SKM-1 treated with dmso at 0.1 percent for 144 hours (cell line): ENCODE measurements at regions not wholly inside any gene's neighbourhood (a gene's known extent, or its start where the extent isn't known, plus 50 kb on each side); places are given as distances from the start of the nearest gene placed in this dataset.

Experiments
- DNase-seq: peaks from one replicate; lab custom pipeline; 2025; ENCODE audit not compliant: unreplicated experiment; lab: John Stamatoyannopoulos, UW

DNA sequence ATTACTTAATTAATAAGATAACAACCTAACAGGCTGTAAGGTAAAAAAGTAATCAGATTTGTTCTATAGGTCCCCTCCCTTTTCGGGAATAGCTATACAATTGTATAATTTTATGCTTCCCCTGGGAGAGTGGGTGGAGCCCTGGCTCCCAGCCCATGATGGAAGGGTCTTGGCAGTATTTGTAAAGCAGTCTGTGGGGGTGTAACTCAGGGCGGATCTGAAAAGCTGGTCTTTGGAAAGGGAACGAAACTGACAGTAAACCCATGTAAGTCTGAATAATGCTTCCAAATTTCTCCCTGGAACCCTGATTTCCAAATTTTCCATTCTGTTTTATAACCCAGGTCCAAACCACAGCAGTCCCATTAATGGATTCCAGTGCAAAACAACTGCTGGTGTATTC, 110.4 kb downstream of the DAD1 start:
- no peak for DNase-seq

DNA sequence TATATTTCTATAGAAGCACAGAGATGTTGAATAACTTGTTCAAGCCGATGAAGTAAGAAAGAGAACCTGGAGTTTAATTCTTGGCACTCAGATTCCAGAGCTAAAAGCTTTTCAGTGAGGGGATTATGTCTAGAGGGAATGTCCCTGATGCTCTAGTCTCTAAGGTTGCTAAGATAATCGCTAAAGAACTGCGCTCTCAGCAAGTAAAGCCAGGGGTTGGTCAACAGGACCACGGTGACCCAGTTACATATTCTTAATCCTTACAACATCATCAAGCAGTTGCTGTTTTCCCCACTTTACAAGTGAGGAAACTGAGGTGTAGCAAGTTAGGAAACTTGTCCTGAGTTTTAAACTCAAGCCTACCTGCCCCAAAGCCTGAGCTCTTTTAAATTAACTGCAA, 110.8 kb downstream of the DAD1 start:
- DNase-seq = no peak

GRCh38 chr14:22477569-22478194, 111.3 kb downstream of the DAD1 start:
- DNase-seq = no peak

GRCh38 chr14:22476887-22477286, 112.1 kb downstream of the DAD1 start:
- DNase-seq = no peak

GRCh38 chr14:22476005-22476751, 112.8 kb downstream of the DAD1 start:
- no peak for DNase-seq

DNA sequence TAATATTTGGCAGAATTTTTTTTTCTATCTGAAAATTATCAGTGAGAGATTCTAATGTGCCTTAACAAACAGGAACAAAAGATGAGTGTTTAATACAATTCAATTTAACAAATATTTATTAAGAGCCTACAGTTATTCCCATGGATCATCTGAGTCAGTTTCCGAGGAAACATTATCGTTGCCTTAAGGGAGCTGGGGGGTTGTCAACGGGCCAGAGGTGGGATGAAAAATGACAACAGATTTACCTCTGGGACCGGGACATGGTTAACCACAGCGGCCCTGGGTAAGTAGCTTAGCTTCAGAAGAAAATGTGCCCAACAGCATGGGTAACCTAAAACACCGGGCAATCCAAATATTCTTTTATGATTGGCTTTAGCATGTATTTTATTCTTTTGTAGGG, 113.6 kb downstream of the DAD1 start:
- DNase-seq = no peak

DNA sequence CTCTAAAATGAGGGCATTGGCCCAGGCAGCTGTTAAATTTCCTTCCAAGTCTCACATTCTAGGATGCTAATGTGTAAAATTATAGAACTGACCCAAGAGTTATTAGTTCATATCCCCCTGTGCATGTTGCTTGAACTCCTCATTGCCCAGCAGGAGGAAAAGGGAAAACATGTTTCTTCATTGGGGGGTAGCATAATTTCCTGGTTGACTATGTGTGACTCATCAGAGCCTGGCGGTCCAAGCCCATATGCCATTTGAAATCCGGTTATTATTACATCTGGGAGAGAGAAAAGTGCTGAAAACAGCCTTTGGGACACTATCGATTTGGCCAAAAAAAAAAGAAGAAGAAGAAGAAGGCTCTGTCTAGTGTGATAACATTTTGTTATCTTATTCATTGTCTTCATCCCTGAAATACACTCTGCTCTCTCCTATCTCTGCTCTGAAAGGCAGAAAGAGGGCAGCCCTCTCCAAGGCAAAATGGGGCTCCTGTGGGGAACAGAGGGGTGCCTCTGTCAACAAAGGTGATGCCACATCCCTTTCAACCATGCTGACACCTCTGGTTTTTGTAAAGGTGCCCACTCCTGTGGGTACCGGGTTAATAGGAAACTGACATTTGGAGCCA, 114.2 kb downstream of the DAD1 start:
- no peak for DNase-seq

- peak; percentile 16 for DNase-seq
Observed at GRCh38 chr14:22472935-22473854, 115.8 kb downstream of the DAD1 start.

DNA sequence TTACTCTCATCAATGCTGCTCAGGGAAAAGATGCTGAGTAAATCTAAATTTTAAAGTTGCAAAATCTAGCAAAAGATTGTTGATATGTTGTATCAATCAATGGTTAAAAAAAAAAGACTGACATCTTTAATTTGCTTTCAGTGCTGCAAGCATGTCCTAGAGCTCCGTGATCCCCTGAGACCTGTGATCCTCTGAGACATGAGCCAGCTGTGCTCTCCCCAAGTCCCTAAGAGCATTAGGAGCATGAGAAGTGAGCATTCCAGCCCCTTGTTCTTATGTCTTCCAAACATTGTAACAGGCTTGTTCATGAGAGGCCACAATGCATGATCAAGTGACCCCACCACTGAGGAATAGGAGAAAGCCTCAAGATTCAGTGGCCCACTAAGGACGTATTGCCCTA, 116.6 kb downstream of the DAD1 start:
- no peak for DNase-seq

DNA sequence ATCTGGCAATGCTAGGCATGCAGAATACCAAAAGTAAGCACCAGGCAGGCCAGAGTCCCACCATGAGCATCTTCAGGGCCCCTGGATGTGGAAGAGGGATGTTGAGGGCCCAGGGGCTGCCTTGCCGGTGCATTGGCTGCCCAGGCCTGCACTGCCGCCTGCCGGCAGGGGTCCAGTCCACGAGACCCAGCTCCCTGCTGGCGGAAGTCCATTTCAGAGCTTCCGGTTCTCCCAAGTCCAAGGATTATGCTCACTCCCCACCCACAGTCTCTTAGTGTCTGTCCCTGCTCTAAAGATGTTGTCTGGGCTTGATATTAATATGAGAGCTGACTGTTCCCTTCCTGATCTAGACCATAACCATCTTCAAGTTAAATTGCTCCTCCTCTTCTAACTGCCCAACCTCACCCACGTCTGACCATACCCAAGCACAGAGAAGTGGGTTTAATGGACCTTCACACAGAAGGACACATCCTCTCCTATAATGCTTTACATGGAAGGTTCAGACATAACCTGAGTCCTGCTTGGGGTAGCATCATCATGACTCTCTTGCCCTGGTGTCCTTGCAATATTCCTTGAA, 117.4 kb downstream of the DAD1 start:
- DNase-seq = no peak

DNA sequence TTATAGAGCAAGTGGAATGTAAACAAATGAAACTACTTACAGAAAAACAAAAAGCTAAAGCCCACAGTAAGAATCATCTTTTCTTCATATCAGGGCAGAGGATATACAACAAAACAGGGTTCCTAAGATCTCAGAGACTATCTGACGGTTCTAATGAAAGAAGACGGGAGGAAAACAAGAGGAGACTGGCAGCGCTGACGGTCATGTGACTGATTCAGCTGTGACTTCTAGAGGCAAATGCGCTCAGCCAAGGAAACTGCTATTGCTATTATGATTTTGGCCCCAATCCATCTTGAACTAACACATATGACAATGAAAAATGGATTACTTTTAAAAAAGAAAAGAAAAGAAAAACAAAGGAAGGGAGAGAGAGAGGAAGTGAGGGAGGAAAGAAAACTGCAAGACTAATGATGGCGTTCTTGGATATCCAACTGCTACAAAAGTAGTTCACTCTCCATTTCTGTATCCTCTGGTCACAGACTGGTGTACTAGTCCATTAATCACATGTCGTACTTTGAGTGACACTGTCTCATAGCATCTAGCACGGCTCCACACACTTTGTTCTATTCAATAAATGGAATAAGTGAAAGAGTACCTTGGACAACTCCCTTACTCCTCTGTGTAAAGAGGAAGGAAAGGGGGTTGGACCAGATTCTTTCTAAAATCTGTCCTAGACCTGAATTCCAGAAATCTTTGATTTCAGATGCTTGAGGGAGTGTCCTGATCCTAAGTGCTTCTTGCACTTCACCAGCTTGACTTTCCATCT, 119.3 kb downstream of the DAD1 start:
- no peak for DNase-seq

DNA sequence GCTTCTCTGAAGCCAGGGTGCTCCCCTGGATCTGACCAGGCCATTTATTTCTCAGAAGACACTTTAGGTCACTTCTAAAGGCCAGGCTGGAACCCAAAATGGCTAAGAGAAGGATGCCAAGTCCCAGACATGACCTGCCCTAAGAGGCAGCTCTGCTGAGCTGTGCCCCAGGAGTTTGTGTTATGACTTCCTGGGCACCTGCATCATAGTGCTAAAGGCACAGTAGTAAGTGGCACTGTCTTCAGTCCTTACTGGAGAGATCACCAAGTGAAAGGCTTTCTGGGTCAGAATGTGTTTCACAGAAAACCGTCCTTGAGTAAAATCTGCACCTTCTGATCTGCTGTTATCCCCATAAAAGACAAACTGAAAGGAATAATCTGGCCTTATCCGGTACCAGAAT, 120.2 kb downstream of the DAD1 start:
- no peak for DNase-seq

DNA sequence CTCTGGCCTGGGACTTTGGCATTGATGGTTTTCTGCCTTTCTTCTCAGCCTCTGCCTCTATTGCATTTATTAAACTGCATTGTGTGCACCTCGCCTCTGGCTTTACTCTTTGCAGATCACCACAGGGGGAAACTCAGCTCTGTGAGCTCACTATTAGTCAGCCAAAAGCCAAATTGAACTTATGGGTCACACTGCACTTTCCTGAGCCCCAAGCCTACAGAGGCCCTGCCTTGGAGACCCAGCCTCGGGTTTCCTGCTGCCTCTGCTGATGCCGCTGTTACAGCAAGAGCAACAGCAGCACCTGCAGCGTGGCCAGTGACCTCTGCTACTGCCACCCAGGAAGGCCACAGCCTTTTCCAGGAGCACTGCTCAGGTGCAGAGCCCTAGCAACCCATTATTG, 122.5 kb downstream of the DAD1 start:
- no peak for DNase-seq

DNA sequence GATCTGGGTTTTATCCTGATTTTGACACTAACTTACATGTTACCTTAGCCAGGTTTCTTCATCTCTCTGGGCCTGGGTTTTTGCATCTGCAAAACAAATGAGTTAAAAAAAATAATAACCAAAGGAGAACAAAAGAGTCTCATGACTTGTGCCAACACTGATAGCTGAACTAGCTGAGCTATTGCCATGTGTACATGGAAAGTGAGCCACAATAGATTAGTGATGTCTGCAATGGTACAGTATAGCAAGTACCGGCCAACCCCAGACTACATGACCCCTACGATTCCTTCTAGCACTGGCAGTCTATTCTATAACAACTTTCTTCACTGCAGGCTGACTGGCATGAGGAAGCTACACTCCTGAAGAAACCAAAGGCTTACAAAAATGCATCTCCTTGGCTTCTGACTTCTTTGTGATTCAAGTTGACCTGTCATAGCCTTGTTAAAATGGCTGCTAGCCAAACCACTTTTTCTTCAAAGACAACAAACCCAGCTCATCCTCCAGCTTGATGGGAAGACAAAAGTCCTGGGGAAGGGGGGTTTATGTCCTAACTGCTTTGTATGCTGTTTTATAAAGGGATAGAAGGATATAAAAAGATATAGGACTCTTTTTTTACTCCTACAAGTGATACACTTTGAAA, 123.7 kb downstream of the DAD1 start:
- DNase-seq = no peak

GRCh38 chr14:22464422-22465142, 124.4 kb downstream of the DAD1 start:
- no peak for DNase-seq

DNA sequence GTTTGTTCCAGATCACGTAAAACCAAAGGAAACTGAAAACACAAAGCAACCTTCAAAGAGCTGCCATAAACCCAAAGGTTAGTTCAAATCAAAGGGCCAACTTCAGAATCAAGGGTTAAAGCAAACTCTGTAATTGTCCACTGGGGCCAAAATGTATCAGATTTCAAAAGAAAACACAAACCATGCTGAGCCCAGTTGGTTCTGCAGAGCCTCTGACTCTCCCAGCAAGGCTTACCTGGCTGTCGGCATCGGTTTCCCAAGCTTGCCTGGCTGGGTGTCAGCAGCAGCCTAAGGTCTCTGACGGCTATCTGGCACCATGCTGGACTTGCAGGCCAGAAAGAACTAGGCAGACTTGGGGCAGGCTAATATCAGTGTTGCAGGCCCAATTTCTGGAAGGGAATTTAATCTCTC, 125.3 kb downstream of the DAD1 start:
- no peak for DNase-seq

DNA sequence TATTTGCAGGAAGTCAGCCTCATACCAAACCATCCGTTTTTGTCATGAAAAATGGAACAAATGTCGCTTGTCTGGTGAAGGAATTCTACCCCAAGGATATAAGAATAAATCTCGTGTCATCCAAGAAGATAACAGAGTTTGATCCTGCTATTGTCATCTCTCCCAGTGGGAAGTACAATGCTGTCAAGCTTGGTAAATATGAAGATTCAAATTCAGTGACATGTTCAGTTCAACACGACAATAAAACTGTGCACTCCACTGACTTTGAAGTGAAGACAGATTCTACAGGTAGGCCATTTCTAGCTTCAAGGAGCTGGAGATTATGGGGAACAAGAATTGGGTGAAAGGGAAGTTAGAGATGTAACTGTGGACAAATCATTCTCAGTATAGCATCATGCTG, 126.1 kb downstream of the DAD1 start:
- DNase-seq = no peak

- peak; percentile 41 for DNase-seq
Observed at GRCh38 chr14:22460461-22461195, 128.4 kb downstream of the DAD1 start.
